Activated CD4-positive, alpha-beta T cell treated with anti-CD3 and anti-CD28 coated beads, Interleukin-2, amount 50 U/mL, for 1 hour (primary cell): ENCODE measurements at regions not wholly inside any gene's neighbourhood (a gene's known extent, or its start where the extent isn't known, plus 50 kb on each side); places are given as distances from the start of the nearest gene placed in this dataset.
"Not testable (repeated sequence)": the region's sequence is repeated elsewhere in the genome, so short reads cannot be mapped to it uniquely, and the experiment has no call there.

Source experiments
- DNase-seq: peaks from one replicate; pipeline ENCODE4 v3.0.0-alpha.2; 2020

GRCh38 chr7:142698429-142698828 lies 50.8 kb upstream of the PRSS1 start:
- no peak for DNase-seq

- DNase-seq, result no peak
Measured at GRCh38 chr7:142697270-142697669, 52.0 kb upstream of the PRSS1 start.

GRCh38 chr7:142696456-142697179 lies 52.7 kb upstream of the PRSS1 start:
- DNase-seq, result no peak

GRCh38 chr7:142693911-142694310 lies 55.4 kb upstream of the PRSS1 start:
- no peak for DNase-seq

GRCh38 chr7:142690554-142691182 lies 58.6 kb upstream of the PRSS1 start:
- DNase-seq, result no peak

- DNase-seq, result no peak
Measured at GRCh38 chr7:142689439-142690120, 59.7 kb upstream of the PRSS1 start.

- no peak for DNase-seq
Measured at GRCh38 chr7:142685877-142686508, 63.3 kb upstream of the PRSS1 start.

GRCh38 chr7:142681314-142682092 lies 67.8 kb upstream of the PRSS1 start:
- no peak for DNase-seq

GRCh38 chr7:142671506-142671905 lies 77.8 kb upstream of the PRSS1 start:
- DNase-seq, result no peak

GRCh38 chr7:142670511-142670910 lies 78.8 kb upstream of the PRSS1 start:
- DNase-seq, result no peak

GRCh38 chr7:142669074-142669654 lies 80.1 kb upstream of the PRSS1 start:
- no peak for DNase-seq

- DNase-seq, result no peak
Measured at GRCh38 chr7:142668495-142668894, 80.8 kb upstream of the PRSS1 start.

- no peak for DNase-seq
Measured at GRCh38 chr7:142657376-142657775, 91.9 kb upstream of the PRSS1 start.

- DNase-seq, result no peak
Measured at GRCh38 chr7:142654398-142654797, 94.9 kb upstream of the PRSS1 start.

GRCh38 chr7:142647749-142648148 lies 101.5 kb upstream of the PRSS1 start:
- DNase-seq, result no peak

- DNase-seq, result no peak
Measured at GRCh38 chr7:142646386-142647140, 102.7 kb upstream of the PRSS1 start.

GRCh38 chr7:142645777-142646176 lies 103.5 kb upstream of the PRSS1 start:
- no peak for DNase-seq

GRCh38 chr7:142642316-142642715 lies 107.0 kb upstream of the PRSS1 start:
- no peak for DNase-seq

- not testable (repeated sequence) for DNase-seq
Measured at GRCh38 chr7:142641252-142641651, 108.0 kb upstream of the PRSS1 start.

GRCh38 chr7:142638581-142638980 lies 110.7 kb upstream of the PRSS1 start:
- DNase-seq, result no peak

- DNase-seq, result no peak
Measured at GRCh38 chr7:142637240-142637639, 112.0 kb upstream of the PRSS1 start.

GRCh38 chr7:142636751-142637150 lies 112.5 kb upstream of the PRSS1 start:
- DNase-seq, result peak; percentile 26
